H1 (cell line): ENCODE measurements at regions not wholly inside any gene's neighbourhood (a gene's known extent, or its start where the extent isn't known, plus 50 kb on each side); places are given as distances from the start of the nearest gene placed in this dataset.
"Not testable (repeated sequence)": the region's sequence is repeated elsewhere in the genome, so short reads cannot be mapped to it uniquely, and the experiment has no call there.

ENCODE experiments used
- CTCF ChIA-PET: fragments of 300-600 bp; sonication (Branson Sonifier 250); formaldehyde crosslinking; loops from one replicate; lab custom pipeline; 2021; ENCODE audit not compliant: partially characterized antibody; lab: Charles Lee
- POLR2A ChIA-PET: fragments of 300-600 bp; sonication (Branson Sonifier 250); formaldehyde crosslinking; loops from one replicate; lab custom pipeline; 2021; ENCODE audit warnings: inconsistent platforms; ENCODE audit not compliant: partially characterized antibody; lab: Charles Lee
- DNase-seq, 2 experiments: peaks; one replicate each; pipeline versions ENCODE4 v3.0.0 to v3.0.0-alpha.2; 2010 to 2022; ENCODE audit warnings: low spot score in 2 of 2, low read depth in 1 of 2, mixed read lengths in 1 of 2
- FAIRE-seq: peaks from 2 replicates; lab custom pipeline; 2011; peaks lifted over from hg19 to GRCh38; lab: Jason Lieb, UNC
- H2AFZ ChIP-seq: 2 replicates; pipeline ENCODE4 v1.8.1; 2012; ENCODE audit warnings: low read length, inconsistent platforms
- H2AK5ac ChIP-seq: 2 replicates; pipeline ENCODE4 v1.6.1; 2013; ENCODE audit warnings: low read depth, low read length
- H2BK120ac ChIP-seq: replicated peaks from 2 replicates; pipeline ENCODE3; 2013; ENCODE audit warnings: low read depth, low read length, inconsistent platforms
- H2BK12ac ChIP-seq: 2 replicates; pipeline ENCODE4 v1.6.1; 2013; ENCODE audit warnings: low read depth, low read length
- H2BK15ac ChIP-seq: 2 replicates; pipeline ENCODE4 v1.6.1; 2013; ENCODE audit warnings: low read length
- H2BK20ac ChIP-seq: 2 replicates; pipeline ENCODE4 v1.6.1; 2013; ENCODE audit warnings: low read length
- H2BK5ac ChIP-seq: 2 replicates; pipeline ENCODE4 v1.6.1; 2013; ENCODE audit warnings: low read depth, low read length
- H3K14ac ChIP-seq: 2 replicates; pipeline ENCODE4 v1.6.1; 2013; ENCODE audit warnings: inconsistent platforms; ENCODE audit not compliant: insufficient read length
- H3K18ac ChIP-seq: 2 replicates; pipeline ENCODE4 v1.6.1; 2013; ENCODE audit warnings: low read length; ENCODE audit errors: extremely low read depth
- H3K23ac ChIP-seq: 2 replicates; pipeline ENCODE4 v1.6.1; 2013; ENCODE audit warnings: inconsistent platforms; ENCODE audit not compliant: insufficient read length
- H3K23me2 ChIP-seq: 2 replicates; pipeline ENCODE4 v1.6.1; 2013; ENCODE audit warnings: low read depth, low read length
- H3K27ac ChIP-seq: 2 replicates; pipeline ENCODE4 v1.6.1; 2011; ENCODE audit warnings: low read depth, low read length, inconsistent platforms
- H3K27me3 ChIP-seq, 4 experiments: replicated peaks in 1 of 4; 1 replicate in 1 of 4; 2 replicates in 3 of 4; pipeline versions ENCODE4 v1.6.1 to v1.8.1; 2011 to 2013; ENCODE audit warnings: low read length in 3 of 4, mild to moderate bottlenecking in 3 of 4, inconsistent platforms in 2 of 4, mixed read lengths in 2 of 4, moderate library complexity in 1 of 4; ENCODE audit not compliant: control insufficient read depth in 3 of 4, insufficient read depth in 3 of 4; ENCODE audit errors: extremely low read depth in 1 of 4
- H3K36me3 ChIP-seq, 4 experiments: 2 replicates each; pipeline versions ENCODE4 v1.6.1 to v1.8.1; 2011 to 2013; ENCODE audit warnings: mild to moderate bottlenecking in 4 of 4, low read length in 3 of 4, moderate library complexity in 2 of 4, control low read depth in 1 of 4, inconsistent platforms in 1 of 4; ENCODE audit not compliant: insufficient read depth in 4 of 4, control insufficient read depth in 2 of 4
- H3K4ac ChIP-seq: replicated peaks from 2 replicates; pipeline ENCODE3; 2013; ENCODE audit warnings: low read length, low read depth, mixed read lengths, inconsistent platforms; ENCODE audit not compliant: insufficient read length
- H3K4me1 ChIP-seq, 4 experiments: replicated peaks in 1 of 4; 1 replicate in 1 of 4; 2 replicates in 3 of 4; pipeline versions ENCODE4 v1.6.1 to v1.8.1; 2011 to 2013; ENCODE audit warnings: low read length in 3 of 4, inconsistent platforms in 2 of 4, mixed read lengths in 1 of 4; ENCODE audit not compliant: insufficient read depth in 4 of 4, control insufficient read depth in 3 of 4
- H3K4me2 ChIP-seq, 2 experiments: 2 replicates each; pipeline versions ENCODE4 v1.6.1 to v1.8.1; 2011 to 2013; ENCODE audit warnings: low read depth in 2 of 2, low read length in 2 of 2, control low read depth in 1 of 2, inconsistent platforms in 1 of 2, mild to moderate bottlenecking in 1 of 2; ENCODE audit not compliant: insufficient read depth in 1 of 2
- H3K4me3 ChIP-seq, 4 experiments: fragments of 200-600, 300-600 bp in 1 of 4; sonication (generic), shearing (Covaris generic), sonication (Bioruptor Twin) in 1 of 4; 2 replicates each; pipeline versions ENCODE4 v1.5.1 to v1.8.1; 2011 to 2016; ENCODE audit warnings: low read length in 4 of 4, low read depth in 3 of 4, control low read depth in 2 of 4, inconsistent platforms in 2 of 4, mild to moderate bottlenecking in 2 of 4, mixed read lengths in 1 of 4, moderate library complexity in 1 of 4; ENCODE audit not compliant: insufficient read depth in 2 of 4; ENCODE audit errors: extremely low read depth in 1 of 4
- H3K56ac ChIP-seq: replicated peaks from 2 replicates; pipeline ENCODE3; 2013; ENCODE audit warnings: low read depth, mild to moderate bottlenecking, mixed read lengths, low read length, inconsistent platforms; ENCODE audit not compliant: insufficient read length
- H3K79me1 ChIP-seq: 2 replicates; pipeline ENCODE4 v1.6.1; 2013; ENCODE audit warnings: low read depth, low read length, control low read depth
- H3K79me2 ChIP-seq, 2 experiments: 2 replicates each; pipeline versions ENCODE4 v1.6.1 to v1.8.1; 2012 to 2013; ENCODE audit warnings: low read length in 2 of 2, mild to moderate bottlenecking in 2 of 2, inconsistent platforms in 1 of 2; ENCODE audit not compliant: insufficient read depth in 2 of 2, control insufficient read depth in 1 of 2
- H3K9ac ChIP-seq, 4 experiments: replicated peaks in 1 of 4; 1 replicate in 1 of 4; 2 replicates in 3 of 4; pipeline versions ENCODE4 v1.6.1 to v1.8.1; 2011 to 2013; ENCODE audit warnings: low read depth in 3 of 4, low read length in 3 of 4, control low read depth in 2 of 4, mild to moderate bottlenecking in 2 of 4, moderate library complexity in 2 of 4, inconsistent platforms in 1 of 4; ENCODE audit errors: extremely low read depth in 1 of 4
- H3K9me3 ChIP-seq, 2 experiments: 2 replicates each; pipeline versions ENCODE4 v1.6.1 to v1.8.1; 2012 to 2013; ENCODE audit warnings: mild to moderate bottlenecking in 2 of 2, moderate library complexity in 2 of 2, control low read depth in 1 of 2, inconsistent platforms in 1 of 2, low read depth in 1 of 2, low read length in 1 of 2, mixed read lengths in 1 of 2; ENCODE audit not compliant: insufficient read depth in 2 of 2
- H4K20me1 ChIP-seq, 2 experiments: replicated peaks in 1 of 2; 2 replicates each; pipeline versions ENCODE3 to v1.8.1; 2011 to 2013; ENCODE audit warnings: inconsistent platforms in 2 of 2, low read length in 2 of 2, mild to moderate bottlenecking in 1 of 2; ENCODE audit not compliant: insufficient read depth in 2 of 2, control insufficient read depth in 1 of 2
- H4K5ac ChIP-seq: 2 replicates; pipeline ENCODE4 v1.6.1; 2013; ENCODE audit warnings: low read length, low read depth, mixed read lengths, inconsistent platforms; ENCODE audit not compliant: insufficient read length
- H4K8ac ChIP-seq: 2 replicates; pipeline ENCODE4 v1.8.0; 2013; ENCODE audit warnings: mild to moderate bottlenecking, moderate library complexity, low read length, inconsistent platforms; ENCODE audit not compliant: insufficient read depth; ENCODE audit errors: extremely low read depth
- H4K91ac ChIP-seq: replicated peaks from 2 replicates; pipeline ENCODE3; 2013; ENCODE audit warnings: low read length, mixed read lengths, inconsistent platforms; ENCODE audit not compliant: insufficient read length
- WGBS, 2 experiments: shearing (Covaris generic) in 1 of 2; methylation state at CpG; one replicate each; pipeline versions ENCODE4 v1.1.6 to v1.1.7; 2013 to 2015; ENCODE audit warnings: low lambda C conversion rate in 2 of 2, mixed read lengths in 2 of 2, inconsistent platforms in 1 of 2, low coverage in 1 of 2, missing lambda C conversion rate in 1 of 2; ENCODE audit not compliant: insufficient replicate concordance in 2 of 2, insufficient coverage in 1 of 2, insufficient read length in 1 of 2; ENCODE audit errors: extremely low coverage in 1 of 2, missing lambda C conversion rate in 1 of 2; 5-methylcytosine and 5-hydroxymethylcytosine counted together

GRCh38 chr5:21467544-21467943 lies 1385.6 kb downstream of the CDH12 start:
- H3K23me2 ChIP-seq, H2AFZ ChIP-seq, FAIRE-seq, H3K4me1 ChIP-seq, H4K20me1 ChIP-seq, H2AK5ac ChIP-seq, H2BK20ac ChIP-seq, H3K27me3 ChIP-seq, H2BK15ac ChIP-seq, H3K56ac ChIP-seq, H3K4ac ChIP-seq, H3K4me3 ChIP-seq, H3K79me1 ChIP-seq, H3K23ac ChIP-seq, H3K9me3 ChIP-seq, H3K4me2 ChIP-seq, DNase-seq, H3K79me2 ChIP-seq, H2BK12ac ChIP-seq, H4K91ac ChIP-seq, H3K9ac ChIP-seq, H3K36me3 ChIP-seq, H4K8ac ChIP-seq, H3K18ac ChIP-seq, POLR2A ChIA-PET, H2BK120ac ChIP-seq, CTCF ChIA-PET, H3K14ac ChIP-seq, H2BK5ac ChIP-seq, H3K27ac ChIP-seq, H4K5ac ChIP-seq: not testable (repeated sequence)
- WGBS, 2 experiments: 100% methylated on average over 1 of the region's 5 CpGs; no CpG with 5 or more reads in 1 of the 2 experiments

GRCh38 chr5:21459744-21460073 lies 1393.4 kb downstream of the CDH12 start:
- H3K79me2 ChIP-seq, POLR2A ChIA-PET, H3K9me3 ChIP-seq, H2BK12ac ChIP-seq, H3K4me2 ChIP-seq, H3K23ac ChIP-seq, H3K4me1 ChIP-seq, H3K23me2 ChIP-seq, FAIRE-seq, H4K20me1 ChIP-seq, H2BK15ac ChIP-seq, H3K14ac ChIP-seq, H3K56ac ChIP-seq, H4K8ac ChIP-seq, H3K18ac ChIP-seq, H4K91ac ChIP-seq, H3K27me3 ChIP-seq, H3K27ac ChIP-seq, H2AFZ ChIP-seq, H2BK20ac ChIP-seq, H4K5ac ChIP-seq, H3K79me1 ChIP-seq, H2BK5ac ChIP-seq, H3K9ac ChIP-seq, H2AK5ac ChIP-seq, H3K4ac ChIP-seq, H2BK120ac ChIP-seq, H3K36me3 ChIP-seq, DNase-seq: not testable (repeated sequence)
- WGBS, 2 experiments: no CpG with 5 or more reads among the region's 7 CpGs
- CTCF ChIA-PET: interaction anchor here (0.6 to 1.2 kb wide), 7 partner anchors 11 to 459 kb away, joined by 3 to 4 read pairs (median 3); no protein-coding TSS in a partner anchor
- H3K4me3 ChIP-seq: peak overlapping the region; percentile 47 to 80 (median 59); a peak in 7 of 8 replicates
